ENCODE measurements at regions not wholly inside any gene's neighbourhood (a gene's known extent, or its start where the extent isn't known, plus 50 kb on each side); places are given as distances from the start of the nearest gene placed in this dataset.

DNA sequence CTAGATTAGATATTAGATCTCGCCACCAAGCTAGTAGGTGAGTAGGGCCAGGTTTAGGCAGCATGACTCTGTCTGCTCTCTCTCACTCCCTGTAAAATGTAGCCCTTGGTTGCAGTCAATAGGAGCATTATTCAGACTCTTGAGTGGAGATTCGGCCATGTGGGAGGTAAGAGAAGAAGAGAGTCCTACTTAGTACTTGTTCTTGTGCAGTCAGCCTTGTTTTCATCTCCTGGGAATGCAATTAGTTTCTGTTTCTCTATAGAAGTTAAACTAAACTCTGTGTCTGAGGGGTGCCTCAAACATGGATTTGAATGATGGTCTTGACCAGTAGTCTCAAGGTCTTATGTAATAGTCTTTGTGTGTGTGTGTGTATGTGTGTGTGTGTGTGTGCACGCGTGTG lies 229.5 kb upstream of the DPH6 start:
- no peak for DNase-seq
- Histone ChIP-seq H3K27me3 (no peaks in the 10 kb centered on the region), H3K9me3 (no peaks in the 10 kb centered on the region), H3K4me3 (no peak overlapping the region), H3K36me3 (no peaks in the 10 kb centered on the region), H3K4me1 (no peaks in the 10 kb centered on the region), H3K27ac (no peak overlapping the region)
- intact Hi-C loops (cut with DNase I; ENCODE audit: low total_unique reads): no loop called here
- TF ChIP-seq, protein P1, sequence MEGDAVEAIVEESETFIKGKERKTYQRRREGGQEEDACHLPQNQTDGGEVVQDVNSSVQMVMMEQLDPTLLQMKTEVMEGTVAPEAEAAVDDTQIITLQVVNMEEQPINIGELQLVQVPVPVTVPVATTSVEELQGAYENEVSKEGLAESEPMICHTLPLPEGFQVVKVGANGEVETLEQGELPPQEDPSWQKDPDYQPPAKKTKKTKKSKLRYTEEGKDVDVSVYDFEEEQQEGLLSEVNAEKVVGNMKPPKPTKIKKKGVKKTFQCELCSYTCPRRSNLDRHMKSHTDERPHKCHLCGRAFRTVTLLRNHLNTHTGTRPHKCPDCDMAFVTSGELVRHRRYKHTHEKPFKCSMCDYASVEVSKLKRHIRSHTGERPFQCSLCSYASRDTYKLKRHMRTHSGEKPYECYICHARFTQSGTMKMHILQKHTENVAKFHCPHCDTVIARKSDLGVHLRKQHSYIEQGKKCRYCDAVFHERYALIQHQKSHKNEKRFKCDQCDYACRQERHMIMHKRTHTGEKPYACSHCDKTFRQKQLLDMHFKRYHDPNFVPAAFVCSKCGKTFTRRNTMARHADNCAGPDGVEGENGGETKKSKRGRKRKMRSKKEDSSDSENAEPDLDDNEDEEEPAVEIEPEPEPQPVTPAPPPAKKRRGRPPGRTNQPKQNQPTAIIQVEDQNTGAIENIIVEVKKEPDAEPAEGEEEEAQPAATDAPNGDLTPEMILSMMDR (IDR thresholded peaks at IDR 0.05): no peak
- no peak for TF ChIP-seq POLR2A (IDR thresholded peaks at IDR 0.05)

DNA sequence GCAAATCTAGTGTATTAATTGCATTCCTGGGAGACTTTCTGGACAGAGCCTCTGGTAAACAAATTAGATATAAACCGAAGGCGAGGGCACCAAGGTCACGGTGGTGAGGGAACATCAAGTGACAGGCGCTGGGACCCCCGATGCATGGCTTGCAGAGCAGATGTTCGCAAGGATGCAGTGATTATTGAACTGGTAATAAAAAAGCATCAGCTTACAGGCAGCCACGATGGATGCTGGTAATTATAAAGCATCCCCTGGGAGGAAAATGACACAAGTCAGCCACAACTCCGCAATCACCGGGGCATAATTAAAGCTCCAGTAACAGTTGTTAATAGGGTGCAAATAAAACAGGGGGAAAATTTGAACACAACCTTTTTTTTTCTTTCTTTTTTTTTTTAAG lies 231.1 kb upstream of the DPH6 start:
- H3K27ac ChIP-seq: no peak overlapping the region
- DNase-seq: no peak
- intact Hi-C loops (cut with DNase I; ENCODE audit: low total_unique reads): no loop called here

DNA sequence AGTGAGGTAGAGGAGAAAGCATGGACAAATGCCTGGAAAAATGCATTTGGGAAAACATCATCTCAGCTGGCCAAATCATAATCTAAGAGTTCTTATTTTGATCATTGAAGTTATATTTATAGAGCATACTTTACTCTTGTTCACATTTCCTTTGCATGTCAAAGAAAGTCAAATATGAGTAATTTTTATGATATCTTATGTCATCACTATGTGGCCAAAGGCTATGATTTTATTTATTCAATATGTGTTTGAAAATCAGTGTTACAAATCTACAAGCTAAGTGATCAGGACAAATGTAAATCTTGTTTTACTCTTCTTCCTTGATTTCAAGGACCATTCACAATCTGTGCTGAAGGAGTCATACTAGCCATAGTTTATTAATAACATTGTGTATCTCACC lies 237.2 kb upstream of the DPH6 start:
- H3K9me3 ChIP-seq: no peaks in the 10 kb centered on the region
- no peak overlapping the region for H3K4me3 ChIP-seq
- H3K27me3 ChIP-seq: no peaks in the 10 kb centered on the region
- H3K27ac ChIP-seq: no peak overlapping the region
- no peaks in the 10 kb centered on the region for H3K36me3 ChIP-seq
- no peak for DNase-seq
- intact Hi-C loops (cut with DNase I; ENCODE audit: low total_unique reads): no loop called here
- no peak for TF ChIP-seq POLR2A (IDR thresholded peaks at IDR 0.05)
- H3K4me1 ChIP-seq: no peaks in the 10 kb centered on the region

More for the DNA sequence above, 231.1 kb upstream of the DPH6 start:
- no peak for TF ChIP-seq POLR2A (IDR thresholded peaks at IDR 0.05)
- TF ChIP-seq, protein P1 (IDR thresholded peaks at IDR 0.05): no peak
- Histone ChIP-seq H3K27me3 (no peaks in the 10 kb centered on the region), H3K36me3 (no peaks in the 10 kb centered on the region), H3K4me3 (no peak overlapping the region), H3K9me3 (no peaks in the 10 kb centered on the region), H3K4me1 (no peaks in the 10 kb centered on the region)

DNA sequence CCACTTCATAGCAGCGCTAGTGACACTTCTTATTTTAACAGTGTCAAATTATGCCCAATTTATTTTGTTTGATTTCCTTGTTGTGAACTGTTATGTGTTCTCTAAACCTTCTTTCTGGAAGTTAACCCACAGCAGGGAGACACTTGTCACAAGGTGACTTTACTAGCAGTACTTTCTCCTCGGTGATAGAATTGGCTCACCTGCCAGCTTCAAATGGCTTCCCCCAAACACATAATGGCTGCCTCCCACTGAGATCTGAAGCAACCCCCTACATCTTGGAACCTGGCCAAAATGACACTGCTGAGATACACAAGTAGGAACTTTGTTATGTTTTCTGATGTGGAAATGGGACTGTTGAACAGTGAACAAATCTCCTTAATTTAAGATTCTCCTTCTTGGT lies 238.8 kb upstream of the DPH6 start:
- H3K27me3 ChIP-seq: no peaks in the 10 kb centered on the region
- H3K36me3 ChIP-seq: no peaks in the 10 kb centered on the region
- TF ChIP-seq POLR2A (IDR thresholded peaks at IDR 0.05): no peak
- TF ChIP-seq, protein P1 (IDR thresholded peaks at IDR 0.05): no peak
- H3K4me3 ChIP-seq: no peak overlapping the region
- intact Hi-C loops (cut with DNase I; ENCODE audit: low total_unique reads): no loop called here
- H3K27ac ChIP-seq: no peak overlapping the region
- H3K9me3 ChIP-seq: no peaks in the 10 kb centered on the region
- H3K4me1 ChIP-seq: no peaks in the 10 kb centered on the region
- DNase-seq: no peak

DNA sequence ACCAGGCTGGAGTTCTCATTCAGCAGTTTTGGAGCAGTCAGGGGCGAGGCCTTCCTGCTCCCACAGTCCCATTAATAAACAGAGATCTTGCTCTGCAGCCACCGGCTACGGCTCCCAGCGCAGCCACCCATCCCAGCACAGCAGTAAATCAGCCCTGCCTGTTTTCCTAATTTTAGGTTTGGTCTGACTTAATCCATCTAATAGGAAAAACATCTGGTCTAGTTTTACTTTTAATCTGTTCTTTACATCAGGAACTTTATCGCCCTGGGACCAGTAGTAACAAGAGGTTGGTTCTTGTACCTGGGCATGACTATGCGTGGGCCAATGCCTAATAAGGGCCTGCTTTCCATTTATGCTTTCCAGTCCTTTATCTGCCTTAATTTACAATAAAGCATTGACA lies 264.0 kb upstream of the DPH6 start:
- H3K27me3 ChIP-seq: no peaks in the 10 kb centered on the region
- H3K27ac ChIP-seq: no peak overlapping the region
- H3K9me3 ChIP-seq: no peaks in the 10 kb centered on the region
- H3K4me3 ChIP-seq: no peak overlapping the region
- no peaks in the 10 kb centered on the region for H3K36me3 ChIP-seq
- TF ChIP-seq, protein P1 (IDR thresholded peaks at IDR 0.05): no peak
- no peak for TF ChIP-seq POLR2A (IDR thresholded peaks at IDR 0.05)
- no peak for DNase-seq
- H3K4me1 ChIP-seq: no peaks in the 10 kb centered on the region
- intact Hi-C loops (cut with DNase I; ENCODE audit: low total_unique reads): no loop called here

DNA sequence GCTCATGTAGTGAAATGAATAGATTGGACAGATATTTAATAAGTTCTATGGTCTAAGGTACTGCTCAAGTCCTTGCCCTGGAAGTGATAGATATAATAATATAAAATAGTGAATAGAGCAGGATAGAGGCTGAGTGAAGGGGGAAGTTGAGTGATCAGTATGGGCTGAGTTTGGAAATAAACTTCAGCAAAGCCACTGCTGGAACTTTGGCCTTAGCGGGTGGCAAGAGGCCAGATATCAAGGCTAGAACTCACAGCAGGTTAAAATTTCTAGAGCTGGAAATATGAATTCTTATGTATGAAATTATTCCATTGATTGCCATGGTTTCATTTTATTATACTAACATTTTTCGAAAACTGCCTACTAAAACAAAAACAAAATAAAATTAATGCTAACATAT lies 267.6 kb upstream of the DPH6 start:
- Histone ChIP-seq H3K27me3 (no peaks in the 10 kb centered on the region), H3K36me3 (no peaks in the 10 kb centered on the region), H3K4me1 (no peaks in the 10 kb centered on the region), H3K27ac (no peak overlapping the region), H3K9me3 (no peaks in the 10 kb centered on the region), H3K4me3 (no peak overlapping the region)
- intact Hi-C loops (cut with DNase I; ENCODE audit: low total_unique reads): no loop called here
- no peak for TF ChIP-seq POLR2A (IDR thresholded peaks at IDR 0.05)
- TF ChIP-seq, protein P1 (IDR thresholded peaks at IDR 0.05): no peak
- no peak for DNase-seq
